K562 (cell line): ENCODE measurements at regions not wholly inside any gene's neighbourhood (a gene's known extent, or its start where the extent isn't known, plus 50 kb on each side); places are given as distances from the start of the nearest gene placed in this dataset.
"Not testable (repeated sequence)": the region's sequence is repeated elsewhere in the genome, so short reads cannot be mapped to it uniquely, and the experiment has no call there.

Source experiments
- ATAC-seq: fragments of 200-7000 bp; cut with Tn5 transposase; 3 replicates; pipeline ENCODE4 v1.9.1; 2020; ENCODE audit warnings: moderate library complexity
- BruUV-seq: library from RNA; stranded (reverse); fragments of 400-500 nt; replicated peaks from 2 replicates; lab custom pipeline; 2021; lab: Mats Ljungman, UMichigan
- CTCF ChIA-PET: fragments of 300-600 bp; formaldehyde crosslinking; extraction: SDS; loops from one replicate; lab custom pipeline; 2021; ENCODE audit warnings: low intra/inter-chr PET ratio; lab: Yijun Ruan, JAX
- POLR2A ChIA-PET: fragments of 300-600, 350-650 bp; sonication (Branson Sonifier 250); formaldehyde crosslinking; extraction: SDS; loops from one replicate; lab custom pipeline; 2021; ENCODE audit warnings: antibody characterized with exemption, inconsistent platforms; lab: Yijun Ruan, JAX
- DNase-seq, 4 experiments: peaks; one replicate each; pipeline versions ENCODE4 v3.0.0 to v3.0.0-alpha.2; 2011 to 2018; ENCODE audit warnings: low spot score in 3 of 4, mixed read lengths in 3 of 4; ENCODE audit errors: extremely low read depth in 1 of 4
- FAIRE-seq: peaks from 2 replicates; lab custom pipeline; 2011; peaks lifted over from hg19 to GRCh38; lab: Jason Lieb, UNC
- H2AFZ ChIP-seq: 2 replicates; pipeline ENCODE4 v1.6.0; 2011; ENCODE audit warnings: low read depth, low read length, control low read depth, inconsistent platforms
- H3K27ac ChIP-seq: fragments of 200-600 bp; 3 replicates; pipeline ENCODE4 v1.8.0; 2011; ENCODE audit warnings: low read depth, mild to moderate bottlenecking, control low read depth, inconsistent platforms, low read length, moderate library complexity, mixed read lengths; ENCODE audit errors: extremely low read depth
- H3K27me3 ChIP-seq, 2 experiments: fragments of 300-600 bp in 1 of 2; 2 replicates in 1 of 2; 3 replicates in 1 of 2; pipeline versions ENCODE4 v1.6.0 to v1.8.0; 2011; ENCODE audit warnings: inconsistent platforms in 2 of 2, low read length in 2 of 2, mild to moderate bottlenecking in 1 of 2, mixed read lengths in 1 of 2, moderate library complexity in 1 of 2; ENCODE audit not compliant: control insufficient read depth in 2 of 2, insufficient read depth in 2 of 2
- H3K36me3 ChIP-seq: fragments of 300-600 bp; 3 replicates; pipeline ENCODE4 v1.8.0; 2011; ENCODE audit warnings: mild to moderate bottlenecking, low read length, inconsistent platforms; ENCODE audit not compliant: control insufficient read depth, insufficient read depth
- H3K4me1 ChIP-seq, 2 experiments: fragments of 200-600 bp in 1 of 2; replicated peaks in 1 of 2; 2 replicates in 1 of 2; 3 replicates in 1 of 2; pipeline versions ENCODE4 v1.5.1 to v1.8.0; 2011; ENCODE audit warnings: inconsistent platforms in 2 of 2, low read length in 2 of 2, mild to moderate bottlenecking in 1 of 2, mixed read lengths in 1 of 2, moderate library complexity in 1 of 2; ENCODE audit not compliant: control insufficient read depth in 2 of 2, insufficient read depth in 2 of 2
- H3K4me2 ChIP-seq: 2 replicates; pipeline ENCODE4 v1.6.1; 2011; ENCODE audit warnings: low read length, control low read depth, inconsistent platforms, mixed read lengths; ENCODE audit not compliant: insufficient read depth
- H3K4me3 ChIP-seq: fragments of 200-600 bp; sonication (generic), shearing (Covaris generic); 2 replicates; pipeline ENCODE4 v1.5.1; 2016; ENCODE audit warnings: control low read depth, inconsistent platforms
- H3K79me2 ChIP-seq: fragments of 200-600 bp; 3 replicates; pipeline ENCODE4 v1.8.0; 2011; ENCODE audit warnings: low read length, inconsistent platforms; ENCODE audit not compliant: control insufficient read depth, insufficient read depth
- H3K9ac ChIP-seq, 2 experiments: 2 replicates each; pipeline versions ENCODE4 v1.6.0 to v1.6.1; 2011; ENCODE audit warnings: low read depth in 2 of 2, low read length in 2 of 2, control low read depth in 1 of 2, inconsistent platforms in 1 of 2, mild to moderate bottlenecking in 1 of 2, mixed read lengths in 1 of 2; ENCODE audit not compliant: insufficient read depth in 1 of 2
- H3K9me1 ChIP-seq: one replicate; pipeline ENCODE4 v1.6.0; 2011; ENCODE audit warnings: inconsistent platforms, mild to moderate bottlenecking, low read length, moderate library complexity; ENCODE audit not compliant: control insufficient read depth, insufficient read depth
- H3K9me3 ChIP-seq: replicated peaks from 2 replicates; pipeline ENCODE4 v1.5.1; 2011; ENCODE audit warnings: low read depth, low read length, inconsistent platforms; ENCODE audit not compliant: control insufficient read depth, insufficient read depth
- H4K20me1 ChIP-seq: replicated peaks from 2 replicates; pipeline ENCODE4 v1.6.1; 2011; ENCODE audit warnings: low read length, inconsistent platforms, mixed read lengths; ENCODE audit not compliant: control insufficient read depth, insufficient read depth
- ASH1L ChIP-seq: fragments of 450-650 bp; IDR thresholded peaks from 2 replicates; pipeline ENCODE4 v1.6.1; 2018; ENCODE audit warnings: borderline replicate concordance, mild to moderate bottlenecking, low read depth; ENCODE audit not compliant: partially characterized antibody
- RAD21 ChIP-seq, 2 experiments: fragments of 250-450 bp in 1 of 2; fragments of 450-650 bp in 1 of 2; sonication (Bioruptor Pico) in 1 of 2; formaldehyde crosslinking in 1 of 2; IDR thresholded peaks in 1 of 2; conservative IDR thresholded peaks in 1 of 2; 2 replicates each; pipeline versions ENCODE4 v1.4.0 to v1.8.0; 2020 to 2022; ENCODE audit warnings: mild to moderate bottlenecking in 2 of 2, moderate library complexity in 1 of 2
- ZNF316 ChIP-seq: fragments of 450-650 bp; IDR thresholded peaks from 2 replicates; pipeline ENCODE4 v1.6.1; 2016
- WGBS: fragments of 100-300 bp; shearing (Covaris generic); methylation state at CpG from one replicate; pipeline ENCODE4 v1.1.6; 2016; ENCODE audit warnings: low coverage, mixed read lengths; ENCODE audit not compliant: insufficient coverage; ENCODE audit errors: missing lambda C conversion rate; 5-methylcytosine and 5-hydroxymethylcytosine counted together
- in situ Hi-C: fragments of 300-500 bp; cut with MboI; formaldehyde crosslinking; loops from 4 replicates; pipeline ENCODE4 v1.15.0; 2018; ENCODE audit warnings: inconsistent platforms, mixed read lengths
- intact Hi-C: fragments of 100-400 bp; cut with micrococcal nuclease; formaldehyde crosslinking; loops from 2 replicates; pipeline ENCODE4 v1.14.2; 2022
- TF ChIP-seq, protein P1 (sequence below): fragments of 450-650 bp; IDR thresholded peaks from 2 replicates; pipeline ENCODE4 v1.6.1; 2016
- TF ChIP-seq, protein P2 (sequence below): sonication (generic); formaldehyde crosslinking; IDR thresholded peaks from 2 replicates; pipeline ENCODE4 v1.8.0; 2022; ENCODE audit warnings: missing genetic modification reagents, mild to moderate bottlenecking, moderate library complexity, borderline replicate concordance

DNA sequence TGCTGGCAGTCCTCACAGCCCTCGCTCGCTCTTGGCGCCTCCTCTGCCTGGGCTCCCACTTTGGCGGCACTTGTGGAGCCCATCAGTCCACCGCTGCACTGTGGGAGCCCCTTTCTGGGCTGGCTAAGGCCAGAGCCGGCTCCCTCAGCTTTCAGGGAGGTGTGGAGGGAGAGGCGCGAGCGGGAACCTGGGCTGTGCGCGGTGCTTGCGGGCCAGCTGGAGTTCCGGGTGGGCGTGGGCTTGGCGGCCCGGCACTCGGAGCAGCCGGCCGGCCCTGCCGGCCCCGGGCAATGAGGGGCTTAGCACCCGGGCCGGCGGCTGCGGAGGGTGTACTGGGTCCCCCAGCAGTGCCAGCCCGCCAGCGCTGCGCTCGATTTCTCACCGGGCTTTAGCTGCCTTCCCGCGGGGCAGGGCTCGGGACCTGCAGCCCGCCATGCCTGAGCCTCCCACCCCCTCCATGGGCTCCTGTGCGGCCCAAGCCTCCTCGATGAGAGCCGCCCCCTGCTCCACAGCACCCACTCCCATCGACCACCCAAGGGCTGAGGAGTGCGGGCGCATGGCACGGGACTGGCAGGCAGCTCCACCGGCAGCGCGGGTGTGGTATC lies 120.4 kb downstream of the ESM1 start:
- H3K9me1 ChIP-seq, H3K79me2 ChIP-seq, H3K4me3 ChIP-seq, H2AFZ ChIP-seq, H3K9me3 ChIP-seq, ATAC-seq, H3K27ac ChIP-seq, CTCF ChIA-PET, H3K9ac ChIP-seq, H3K4me2 ChIP-seq, H4K20me1 ChIP-seq, intact Hi-C loops, FAIRE-seq, H3K4me1 ChIP-seq, DNase-seq, POLR2A ChIA-PET, H3K36me3 ChIP-seq, BruUV-seq: not testable (repeated sequence)
- WGBS, result 30% methylated on average over 20 of the region's 44 CpGs
- in situ Hi-C loops, result loop anchor here (25.0 kb wide), 1 partner anchor 628 kb away; no protein-coding TSS in a partner anchor
- peaks cover 9 to 11% of the 10 kb centered on the region in 2 experiments; a peak in 3 of 5 replicates for H3K27me3 ChIP-seq

DNA sequence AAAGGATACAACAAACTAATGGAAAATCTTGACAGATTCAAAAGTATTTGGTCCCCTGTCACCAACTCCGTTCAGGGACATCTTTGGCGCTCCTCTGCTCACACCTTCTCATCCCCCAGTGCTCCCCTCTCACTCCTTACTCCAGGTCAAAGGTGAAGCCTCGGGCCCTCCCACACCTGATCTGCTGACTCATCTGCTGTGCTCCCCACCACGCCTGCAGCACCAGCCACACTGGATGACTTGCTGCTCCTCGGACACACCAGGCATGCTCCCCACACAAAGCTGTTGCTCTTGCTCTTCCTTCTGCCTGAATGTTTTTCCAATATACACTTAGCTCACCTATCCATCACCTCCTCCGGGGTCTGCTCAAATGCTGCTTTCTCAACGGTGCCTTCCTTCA lies 123.4 kb downstream of the ESM1 start:
- intact Hi-C loops (no loop called here), in situ Hi-C loops (loop anchor here (25.0 kb wide), 1 partner anchor 625 kb away; no protein-coding TSS in a partner anchor)
- no peaks in the 10 kb centered on the region for H3K9me1 ChIP-seq
- H3K4me3 ChIP-seq, result no peak overlapping the region
- H3K9ac ChIP-seq, result peak overlapping the region in 1 of 2 experiments; percentile 67; a peak in 2 of 4 replicates
- H3K27me3 ChIP-seq, result peaks cover 5 to 6% of the 10 kb centered on the region in 2 experiments; a peak in 1 of 5 replicates
- ChIA-PET CTCF (no interaction called here), POLR2A (interaction anchor here (0.6 kb wide), 1 partner anchor 250 kb away, joined by 4 read pairs; no protein-coding TSS in a partner anchor)
- ATAC-seq (peak; percentile 77), DNase-seq (peak; percentile 24 to 44 (median 30)), FAIRE-seq (no peak)
- H4K20me1 ChIP-seq, result no peaks in the 10 kb centered on the region; the same call in 1 of the 2 replicates
- H3K79me2 ChIP-seq, result no peaks in the 10 kb centered on the region
- peak overlapping the region; percentile 46; the same call in 1 of the 2 replicates for H3K4me2 ChIP-seq
- no peak overlapping the region for H3K27ac ChIP-seq
- peak overlapping the region; percentile 63; the same call in 1 of the 2 replicates for H2AFZ ChIP-seq
- peaks cover 0 to 3% of the 10 kb centered on the region in 2 experiments; a peak in 1 of 5 replicates for H3K4me1 ChIP-seq
- no TSS peak for BruUV-seq
- no peaks in the 10 kb centered on the region for H3K36me3 ChIP-seq
- no peaks in the 10 kb centered on the region for H3K9me3 ChIP-seq
- 1% methylated on average over 7 of the region's 7 CpGs for WGBS
- TF ChIP-seq ZNF316, result peak; percentile 91
- no peak for TF ChIP-seq RAD21 (CRISPR knock-in tag; conservative IDR thresholded peaks at IDR 0.05 in 1 of 2, IDR thresholded peaks at IDR 0.05 in 1 of 2)
- TF ChIP-seq, protein P1, sequence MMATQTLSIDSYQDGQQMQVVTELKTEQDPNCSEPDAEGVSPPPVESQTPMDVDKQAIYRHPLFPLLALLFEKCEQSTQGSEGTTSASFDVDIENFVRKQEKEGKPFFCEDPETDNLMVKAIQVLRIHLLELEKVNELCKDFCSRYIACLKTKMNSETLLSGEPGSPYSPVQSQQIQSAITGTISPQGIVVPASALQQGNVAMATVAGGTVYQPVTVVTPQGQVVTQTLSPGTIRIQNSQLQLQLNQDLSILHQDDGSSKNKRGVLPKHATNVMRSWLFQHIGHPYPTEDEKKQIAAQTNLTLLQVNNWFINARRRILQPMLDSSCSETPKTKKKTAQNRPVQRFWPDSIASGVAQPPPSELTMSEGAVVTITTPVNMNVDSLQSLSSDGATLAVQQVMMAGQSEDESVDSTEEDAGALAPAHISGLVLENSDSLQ, result no peak
- no peak for TF ChIP-seq ASH1L
- TF ChIP-seq, protein P2, sequence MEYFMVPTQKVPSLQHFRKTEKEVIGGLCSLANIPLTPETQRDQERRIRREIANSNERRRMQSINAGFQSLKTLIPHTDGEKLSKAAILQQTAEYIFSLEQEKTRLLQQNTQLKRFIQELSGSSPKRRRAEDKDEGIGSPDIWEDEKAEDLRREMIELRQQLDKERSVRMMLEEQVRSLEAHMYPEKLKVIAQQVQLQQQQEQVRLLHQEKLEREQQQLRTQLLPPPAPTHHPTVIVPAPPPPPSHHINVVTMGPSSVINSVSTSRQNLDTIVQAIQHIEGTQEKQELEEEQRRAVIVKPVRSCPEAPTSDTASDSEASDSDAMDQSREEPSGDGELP (CRISPR knock-in tag), result no peak
